Keratinocyte (primary cell): ENCODE measurements at regions not wholly inside any gene's neighbourhood (a gene's known extent, or its start where the extent isn't known, plus 50 kb on each side); places are given as distances from the start of the nearest gene placed in this dataset.

ENCODE experiments used
- DNase-seq: peaks from one replicate; pipeline ENCODE4 v3.0.0-alpha.2; 2011; ENCODE audit warnings: low read depth, missing footprints, low spot score
- FAIRE-seq: peaks from 2 replicates; lab custom pipeline; 2011; peaks lifted over from hg19 to GRCh38; lab: Jason Lieb, UNC
- H2AFZ ChIP-seq: 2 replicates; pipeline ENCODE4 v1.6.0; 2012; ENCODE audit warnings: low read length, control low read depth, inconsistent platforms; ENCODE audit not compliant: control insufficient read depth
- H3K27ac ChIP-seq: 2 replicates; pipeline ENCODE4 v1.5.1; 2011; ENCODE audit warnings: low read length; ENCODE audit not compliant: control insufficient read depth, insufficient read depth
- H3K27me3 ChIP-seq: 3 replicates; pipeline ENCODE4 v1.6.0; 2011; ENCODE audit warnings: low read length; ENCODE audit not compliant: control insufficient read depth, insufficient read depth; ENCODE audit errors: extremely low read depth
- H3K36me3 ChIP-seq, 2 experiments: 2 replicates in 1 of 2; 3 replicates in 1 of 2; pipeline ENCODE4 v1.5.1; 2011; ENCODE audit warnings: low read length in 2 of 2, mild to moderate bottlenecking in 1 of 2; ENCODE audit not compliant: control insufficient read depth in 2 of 2, insufficient read depth in 2 of 2; ENCODE audit errors: extremely low read depth in 1 of 2
- H3K4me1 ChIP-seq: 3 replicates; pipeline ENCODE4 v1.5.1; 2011; ENCODE audit warnings: low read length; ENCODE audit not compliant: control insufficient read depth, insufficient read depth; ENCODE audit errors: extremely low read depth
- H3K4me2 ChIP-seq: 3 replicates; pipeline ENCODE4 v1.6.0; 2011; ENCODE audit warnings: low read depth, low read length; ENCODE audit not compliant: control insufficient read depth, insufficient read depth; ENCODE audit errors: extremely low read depth
- H3K4me3 ChIP-seq, 3 experiments: fragments of 200-600 bp in 1 of 3; sonication (generic) in 1 of 3; 2 replicates in 2 of 3; 3 replicates in 1 of 3; pipeline ENCODE4 v1.5.1; 2011 to 2016; ENCODE audit warnings: low read length in 3 of 3, mild to moderate bottlenecking in 3 of 3, control low read depth in 2 of 3, inconsistent platforms in 1 of 3, low read depth in 1 of 3, mixed read lengths in 1 of 3, mixed run types in 1 of 3, moderate library complexity in 1 of 3; ENCODE audit not compliant: control insufficient read depth in 2 of 3, insufficient read depth in 2 of 3; ENCODE audit errors: extremely low read depth in 1 of 3
- H3K79me2 ChIP-seq: 2 replicates; pipeline ENCODE4 v1.6.0; 2012; ENCODE audit warnings: low read length; ENCODE audit not compliant: control insufficient read depth, insufficient read depth
- H3K9ac ChIP-seq: 3 replicates; pipeline ENCODE4 v1.6.0; 2011; ENCODE audit warnings: low read length; ENCODE audit not compliant: control insufficient read depth, insufficient read depth; ENCODE audit errors: extremely low read depth
- H3K9me1 ChIP-seq: 3 replicates; pipeline ENCODE4 v1.6.0; 2011; ENCODE audit warnings: low read length; ENCODE audit not compliant: control insufficient read depth, insufficient read depth; ENCODE audit errors: extremely low read depth
- H3K9me3 ChIP-seq: 2 replicates; pipeline ENCODE4 v1.5.1; 2012; ENCODE audit warnings: low read depth, low read length; ENCODE audit not compliant: control insufficient read depth
- H4K20me1 ChIP-seq: 3 replicates; pipeline ENCODE4 v1.6.0; 2011; ENCODE audit warnings: low read length; ENCODE audit not compliant: control insufficient read depth, insufficient read depth; ENCODE audit errors: extremely low read depth
- EZH2 ChIP-seq: IDR thresholded peaks from one replicate; pipeline ENCODE4 v1.6.1; 2012; ENCODE audit warnings: inconsistent platforms, mild to moderate bottlenecking, low read length, moderate library complexity
- dilution Hi-C: fragments of 300-500 bp; cut with MboI; formaldehyde crosslinking; loops from one replicate; pipeline ENCODE4 v1.7.0; 2020; ENCODE audit warnings: low sequenced_read_pairs; ENCODE audit not compliant: extremely low pct_ligation_motif_present
- TF ChIP-seq, protein P1 (sequence below), 3 experiments: IDR thresholded peaks in 1 of 3; conservative IDR thresholded peaks in 1 of 3; optimal IDR thresholded peaks in 1 of 3; 2 replicates in 2 of 3; 3 replicates in 1 of 3; pipeline versions ENCODE3 to v1.5.1; 2011; ENCODE audit warnings: low read length in 3 of 3, mild to moderate bottlenecking in 3 of 3, moderate library complexity in 2 of 3, control low read depth in 1 of 3, inconsistent platforms in 1 of 3; ENCODE audit not compliant: insufficient read depth in 2 of 3; ENCODE audit errors: extremely low read depth in 1 of 3

DNA sequence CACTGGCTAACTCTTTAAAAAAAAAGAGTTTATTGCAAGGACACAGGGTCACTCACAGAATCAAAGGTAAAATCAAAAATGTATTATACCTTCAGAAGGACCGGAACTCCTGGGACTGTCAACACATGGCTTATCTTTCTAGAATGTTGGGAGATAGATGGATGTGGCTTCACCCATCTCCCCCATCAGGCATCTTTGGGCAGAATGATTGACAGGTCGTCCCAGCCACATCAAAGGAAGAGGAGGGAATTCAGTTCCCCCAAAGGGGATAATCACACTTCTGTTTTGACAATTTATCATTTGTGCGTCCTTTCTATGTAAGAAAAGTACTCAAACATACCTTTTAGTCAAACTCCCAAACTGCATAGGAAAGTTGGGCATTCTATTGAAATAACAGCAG lies 228.6 kb upstream of the CDH5 start:
- Histone ChIP-seq H3K79me2 (no peaks in the 10 kb centered on the region), H3K9ac (no peak overlapping the region), H3K9me1 (no peaks in the 10 kb centered on the region), H3K27ac (no peak overlapping the region), H3K9me3 (no peaks in the 10 kb centered on the region), H3K4me3 (no peak overlapping the region), H3K27me3 (peaks cover 3% of the 10 kb centered on the region), H2AFZ (no peak overlapping the region), H3K4me2 (no peak overlapping the region), H3K4me1 (no peaks in the 10 kb centered on the region), H4K20me1 (no peaks in the 10 kb centered on the region), H3K36me3 (no peaks in the 10 kb centered on the region)
- TF ChIP-seq, protein P1, sequence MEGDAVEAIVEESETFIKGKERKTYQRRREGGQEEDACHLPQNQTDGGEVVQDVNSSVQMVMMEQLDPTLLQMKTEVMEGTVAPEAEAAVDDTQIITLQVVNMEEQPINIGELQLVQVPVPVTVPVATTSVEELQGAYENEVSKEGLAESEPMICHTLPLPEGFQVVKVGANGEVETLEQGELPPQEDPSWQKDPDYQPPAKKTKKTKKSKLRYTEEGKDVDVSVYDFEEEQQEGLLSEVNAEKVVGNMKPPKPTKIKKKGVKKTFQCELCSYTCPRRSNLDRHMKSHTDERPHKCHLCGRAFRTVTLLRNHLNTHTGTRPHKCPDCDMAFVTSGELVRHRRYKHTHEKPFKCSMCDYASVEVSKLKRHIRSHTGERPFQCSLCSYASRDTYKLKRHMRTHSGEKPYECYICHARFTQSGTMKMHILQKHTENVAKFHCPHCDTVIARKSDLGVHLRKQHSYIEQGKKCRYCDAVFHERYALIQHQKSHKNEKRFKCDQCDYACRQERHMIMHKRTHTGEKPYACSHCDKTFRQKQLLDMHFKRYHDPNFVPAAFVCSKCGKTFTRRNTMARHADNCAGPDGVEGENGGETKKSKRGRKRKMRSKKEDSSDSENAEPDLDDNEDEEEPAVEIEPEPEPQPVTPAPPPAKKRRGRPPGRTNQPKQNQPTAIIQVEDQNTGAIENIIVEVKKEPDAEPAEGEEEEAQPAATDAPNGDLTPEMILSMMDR (optimal IDR thresholded peaks at IDR 0.05 in 1 of 3, IDR thresholded peaks at IDR 0.05 in 1 of 3, conservative IDR thresholded peaks at IDR 0.05 in 1 of 3; ENCODE audit: extremely low read depth in 1 of 3, insufficient read depth in 2 of 3, low read length in 3 of 3) = no peak
- TF ChIP-seq EZH2 = no peak
- no peak for DNase-seq
- dilution Hi-C loops = no loop called here
- FAIRE-seq = no peak

DNA sequence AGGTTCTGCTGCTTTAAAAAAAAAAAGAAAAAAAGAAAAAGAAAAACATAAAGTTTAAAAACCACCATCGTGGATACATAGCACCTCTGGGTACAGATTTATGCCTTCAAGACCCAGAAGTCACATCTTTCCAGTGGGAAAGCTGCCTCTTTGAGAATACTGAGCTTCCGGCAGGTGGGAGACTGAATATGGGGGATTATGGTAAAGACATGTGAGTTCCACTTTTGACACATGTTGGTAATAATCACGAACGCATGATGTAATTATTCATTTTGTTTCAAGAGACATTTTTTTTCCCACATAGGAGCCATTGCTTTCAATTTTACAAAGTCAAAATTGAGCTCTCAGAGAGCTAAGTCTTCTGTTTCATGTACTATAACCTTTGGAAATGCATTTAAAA lies 229.7 kb upstream of the CDH5 start:
- Histone ChIP-seq H3K4me1 (peaks cover under 1% of the 10 kb centered on the region), H3K79me2 (no peaks in the 10 kb centered on the region), H3K27ac (no peak overlapping the region), H3K9ac (no peak overlapping the region), H3K4me2 (no peak overlapping the region), H3K36me3 (no peaks in the 10 kb centered on the region), H3K4me3 (no peak overlapping the region), H4K20me1 (no peaks in the 10 kb centered on the region), H3K9me3 (no peaks in the 10 kb centered on the region), H3K27me3 (peaks cover 3% of the 10 kb centered on the region), H2AFZ (no peak overlapping the region), H3K9me1 (no peaks in the 10 kb centered on the region)
- dilution Hi-C loops = no loop called here
- TF ChIP-seq EZH2 = no peak
- TF ChIP-seq, protein P1 (optimal IDR thresholded peaks at IDR 0.05 in 1 of 3, IDR thresholded peaks at IDR 0.05 in 1 of 3, conservative IDR thresholded peaks at IDR 0.05 in 1 of 3; ENCODE audit: extremely low read depth in 1 of 3, insufficient read depth in 2 of 3, low read length in 3 of 3) = no peak
- no peak for FAIRE-seq
- DNase-seq = no peak
